ENCODE measurements at regions not wholly inside any gene's neighbourhood (a gene's known extent, or its start where the extent isn't known, plus 50 kb on each side); places are given as distances from the start of the nearest gene placed in this dataset.

DNA sequence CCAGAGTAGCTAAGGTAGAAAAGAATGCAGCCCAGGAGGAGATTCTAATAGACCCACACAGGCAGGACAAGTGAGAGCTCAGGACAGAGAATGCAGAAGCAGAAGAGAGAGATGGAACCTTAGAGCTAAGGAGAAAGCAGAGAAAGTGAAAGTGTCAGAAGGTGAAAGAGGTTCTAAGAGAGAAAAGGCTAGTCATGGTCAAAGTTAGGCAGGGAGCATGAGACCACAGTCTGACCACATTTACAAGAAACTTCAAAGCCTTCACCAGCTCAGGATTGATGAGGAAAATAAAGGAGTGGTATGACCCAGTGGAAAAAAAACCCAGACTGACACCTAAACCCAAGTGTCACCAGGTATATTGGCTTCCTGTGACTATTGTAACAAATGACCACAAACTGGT is 131.8 kb upstream of the WDR11 start:
- no peaks in the 10 kb centered on the region for H3K9me3 ChIP-seq (ENCODE audit: control insufficient read depth, low read length, poor library complexity, severe bottlenecking)
- Mint-ChIP-seq H3K4me3 (no peak overlapping the region), H3K4me1 (peaks cover 3% of the 10 kb centered on the region), H3K27ac (no peak overlapping the region), H3K36me3 (ENCODE audit: low read depth) (no peaks in the 10 kb centered on the region), H3K27me3 (no peaks in the 10 kb centered on the region)
- ATAC-seq: no peak
- DNase-seq: no peak

DNA sequence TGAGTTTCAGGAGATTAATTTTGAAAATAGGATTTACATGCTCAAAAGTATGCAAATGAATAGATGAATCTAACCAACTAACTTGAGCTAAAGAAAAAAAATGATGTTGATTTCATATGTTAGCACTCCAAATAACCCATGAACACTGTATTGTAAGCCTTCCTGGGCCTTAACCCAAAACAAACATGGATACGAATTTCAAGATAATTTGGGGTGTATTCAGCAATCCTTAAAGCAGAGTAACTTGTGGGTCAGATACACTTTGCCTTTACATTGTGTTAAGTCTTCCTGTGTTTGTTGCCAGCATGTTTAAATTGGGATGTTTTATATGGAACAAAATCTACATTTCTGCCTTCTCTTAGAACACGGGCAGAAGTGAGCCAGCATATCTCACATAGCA is 124.2 kb upstream of the WDR11 start:
- Mint-ChIP-seq H3K36me3 (ENCODE audit: low read depth) (no peaks in the 10 kb centered on the region), H3K4me3 (no peak overlapping the region), H3K27ac (no peak overlapping the region), H3K27me3 (no peaks in the 10 kb centered on the region), H3K4me1 (no peaks in the 10 kb centered on the region)
- H3K9me3 ChIP-seq (ENCODE audit: control insufficient read depth, low read length, poor library complexity, severe bottlenecking): no peaks in the 10 kb centered on the region
- ATAC-seq (no peak), DNase-seq (no peak)

- Mint-ChIP-seq H3K27ac (no peak overlapping the region), H3K4me1 (no peaks in the 10 kb centered on the region), H3K36me3 (ENCODE audit: low read depth) (no peaks in the 10 kb centered on the region), H3K4me3 (no peak overlapping the region), H3K27me3 (peaks cover 6% of the 10 kb centered on the region)
- DNase-seq (no peak), ATAC-seq (no peak)
- no peaks in the 10 kb centered on the region for H3K9me3 ChIP-seq (ENCODE audit: control insufficient read depth, low read length, poor library complexity, severe bottlenecking)
Observed at GRCh38 chr10:120729547-120729946, 121.6 kb upstream of the WDR11 start.

DNA sequence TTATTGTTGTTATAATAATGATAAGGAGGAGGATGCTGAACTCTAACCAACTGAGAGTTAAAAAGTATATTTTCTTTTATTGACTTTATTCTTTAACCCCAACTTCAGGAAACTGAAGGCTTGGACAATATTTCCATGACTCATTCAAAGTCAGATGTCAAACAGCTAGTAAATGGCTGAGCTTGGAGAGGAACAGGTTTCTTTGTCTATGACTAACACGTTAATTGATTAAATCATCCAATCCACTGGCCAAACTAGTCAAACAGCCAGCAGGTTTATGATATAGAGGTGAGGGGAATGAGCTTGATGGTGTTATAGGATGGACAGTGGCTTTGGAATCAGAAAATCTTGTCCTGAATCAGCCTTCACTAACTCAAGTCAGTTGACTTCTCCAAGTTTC is 119.1 kb upstream of the WDR11 start:
- H3K9me3 ChIP-seq (ENCODE audit: control insufficient read depth, low read length, poor library complexity, severe bottlenecking): no peaks in the 10 kb centered on the region
- Mint-ChIP-seq H3K27ac (no peak overlapping the region), H3K36me3 (ENCODE audit: low read depth) (no peaks in the 10 kb centered on the region), H3K27me3 (peaks cover 12% of the 10 kb centered on the region), H3K4me1 (peaks cover 4% of the 10 kb centered on the region), H3K4me3 (no peak overlapping the region)
- no peak for DNase-seq
- ATAC-seq: no peak

DNA sequence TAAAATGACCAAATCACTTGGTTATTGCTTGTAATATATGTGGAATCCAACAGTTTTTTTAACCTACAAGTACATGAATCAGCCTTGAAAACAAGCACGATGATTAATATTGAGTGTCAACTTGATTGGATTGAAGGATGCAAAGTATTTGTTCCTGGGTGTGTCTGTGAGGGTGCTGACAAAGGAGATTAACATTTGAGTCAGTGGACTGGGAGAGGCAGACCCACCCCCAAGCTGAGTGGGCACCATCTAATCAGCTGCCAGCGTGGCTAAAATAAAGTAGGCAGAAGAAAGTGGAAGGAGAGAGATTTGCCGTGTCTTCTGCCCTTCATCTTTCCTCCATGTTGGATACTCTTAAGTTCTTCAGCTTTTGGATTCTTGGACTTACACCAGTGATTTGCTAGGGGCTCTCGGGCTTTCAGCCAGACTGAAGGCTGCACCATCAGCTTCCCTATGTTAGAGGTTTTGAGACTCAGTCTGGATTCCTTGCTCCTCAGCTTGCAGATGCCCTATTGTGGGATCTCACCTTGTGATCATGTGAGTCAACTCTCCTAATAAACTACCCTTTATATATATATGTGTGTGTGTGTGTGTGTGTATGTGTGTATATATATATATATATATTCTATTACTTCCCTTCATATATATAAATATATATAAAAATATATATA is 118.4 kb upstream of the WDR11 start:
- H3K36me3 Mint-ChIP-seq (ENCODE audit: low read depth): no peaks in the 10 kb centered on the region
- ATAC-seq: no peak
- H3K4me1 Mint-ChIP-seq: peaks cover 4% of the 10 kb centered on the region
- H3K27me3 Mint-ChIP-seq: peaks cover 12% of the 10 kb centered on the region
- H3K27ac Mint-ChIP-seq: no peak overlapping the region
- no peak for DNase-seq
- no peaks in the 10 kb centered on the region for H3K9me3 ChIP-seq (ENCODE audit: control insufficient read depth, low read length, poor library complexity, severe bottlenecking)
- H3K4me3 Mint-ChIP-seq: no peak overlapping the region

GRCh38 chr10:120734483-120735078 is 116.6 kb upstream of the WDR11 start:
- Mint-ChIP-seq H3K4me3 (no peak overlapping the region), H3K4me1 (peaks cover 4% of the 10 kb centered on the region), H3K27ac (no peak overlapping the region), H3K36me3 (ENCODE audit: low read depth) (no peaks in the 10 kb centered on the region), H3K27me3 (peaks cover 25% of the 10 kb centered on the region)
- H3K9me3 ChIP-seq (ENCODE audit: control insufficient read depth, low read length, poor library complexity, severe bottlenecking): no peaks in the 10 kb centered on the region
- DNase-seq: no peak
- ATAC-seq: no peak

DNA sequence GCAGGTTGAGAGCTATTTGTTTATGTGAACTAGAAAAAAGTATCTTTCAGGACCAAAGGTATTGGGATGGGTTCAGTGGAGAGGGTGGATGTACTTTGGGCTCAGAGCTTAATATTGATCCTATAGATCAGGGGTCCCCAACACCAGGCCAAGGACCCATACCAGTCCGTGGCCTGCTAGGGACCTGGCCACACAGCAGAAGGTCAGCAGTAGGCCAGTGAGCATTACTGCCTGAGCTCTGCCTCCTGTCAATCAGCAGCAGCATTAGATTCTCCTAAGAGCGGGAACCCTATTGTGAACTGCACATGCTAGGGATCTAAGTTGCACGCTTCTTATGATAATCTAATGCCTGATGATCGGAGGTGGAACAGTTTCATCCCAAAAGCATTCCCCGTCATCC is 115.8 kb upstream of the WDR11 start:
- H3K4me1 Mint-ChIP-seq: peaks cover 4% of the 10 kb centered on the region
- DNase-seq (no peak), ATAC-seq (no peak)
- H3K9me3 ChIP-seq (ENCODE audit: control insufficient read depth, low read length, poor library complexity, severe bottlenecking): no peaks in the 10 kb centered on the region
- peaks cover 25% of the 10 kb centered on the region for H3K27me3 Mint-ChIP-seq
- no peaks in the 10 kb centered on the region for H3K36me3 Mint-ChIP-seq (ENCODE audit: low read depth)
- no peak overlapping the region for H3K27ac Mint-ChIP-seq
- no peak overlapping the region for H3K4me3 Mint-ChIP-seq

- Mint-ChIP-seq H3K27me3 (peaks cover 25% of the 10 kb centered on the region), H3K27ac (no peak overlapping the region), H3K36me3 (ENCODE audit: low read depth) (no peaks in the 10 kb centered on the region), H3K4me1 (peaks cover 4% of the 10 kb centered on the region), H3K4me3 (no peak overlapping the region)
- ATAC-seq (no peak), DNase-seq (no peak)
- no peaks in the 10 kb centered on the region for H3K9me3 ChIP-seq (ENCODE audit: control insufficient read depth, low read length, poor library complexity, severe bottlenecking)
Observed at GRCh38 chr10:120735773-120736371, 115.3 kb upstream of the WDR11 start.

DNA sequence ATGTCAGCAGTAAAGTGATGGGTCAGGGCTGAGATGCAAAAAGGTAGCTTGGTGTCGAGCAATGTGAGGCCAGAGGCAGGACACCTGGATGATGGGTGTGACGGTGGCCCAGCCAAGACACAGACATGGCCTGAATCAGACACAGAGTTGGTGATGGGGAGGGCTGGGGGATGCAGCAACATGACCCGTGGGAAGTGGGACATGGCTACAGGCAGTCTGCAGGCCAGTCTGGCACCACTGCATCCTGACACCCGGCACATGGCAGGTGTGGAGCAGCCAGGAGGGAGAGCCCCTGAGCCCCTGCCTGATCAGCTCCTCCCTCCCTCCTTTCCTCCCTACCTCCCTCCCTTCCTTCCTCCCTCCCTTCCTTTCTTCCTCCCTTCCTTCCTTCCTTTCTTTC is 114.8 kb upstream of the WDR11 start:
- ATAC-seq (no peak), DNase-seq (no peak)
- Mint-ChIP-seq H3K27ac (no peak overlapping the region), H3K4me3 (no peak overlapping the region), H3K4me1 (peaks cover 4% of the 10 kb centered on the region), H3K36me3 (ENCODE audit: low read depth) (no peaks in the 10 kb centered on the region), H3K27me3 (peaks cover 26% of the 10 kb centered on the region)
- no peaks in the 10 kb centered on the region for H3K9me3 ChIP-seq (ENCODE audit: control insufficient read depth, low read length, poor library complexity, severe bottlenecking)

GRCh38 chr10:120738658-120739057 is 112.5 kb upstream of the WDR11 start:
- Mint-ChIP-seq H3K27ac (no peak overlapping the region), H3K36me3 (ENCODE audit: low read depth) (no peaks in the 10 kb centered on the region), H3K4me1 (peaks cover 4% of the 10 kb centered on the region), H3K4me3 (no peak overlapping the region), H3K27me3 (peaks cover 27% of the 10 kb centered on the region)
- DNase-seq (no peak), ATAC-seq (no peak)
- H3K9me3 ChIP-seq (ENCODE audit: control insufficient read depth, low read length, poor library complexity, severe bottlenecking): no peaks in the 10 kb centered on the region

GRCh38 chr10:120741396-120741795 is 109.8 kb upstream of the WDR11 start:
- Mint-ChIP-seq H3K4me3 (no peak overlapping the region), H3K27ac (no peak overlapping the region), H3K36me3 (ENCODE audit: low read depth) (no peaks in the 10 kb centered on the region), H3K27me3 (peaks cover 33% of the 10 kb centered on the region), H3K4me1 (no peaks in the 10 kb centered on the region)
- no peak for DNase-seq
- H3K9me3 ChIP-seq (ENCODE audit: control insufficient read depth, low read length, poor library complexity, severe bottlenecking): no peaks in the 10 kb centered on the region
- ATAC-seq: no peak

GRCh38 chr10:120742373-120742772 is 108.8 kb upstream of the WDR11 start:
- Mint-ChIP-seq H3K4me1 (no peaks in the 10 kb centered on the region), H3K27ac (no peak overlapping the region), H3K36me3 (ENCODE audit: low read depth) (no peaks in the 10 kb centered on the region), H3K4me3 (no peak overlapping the region), H3K27me3 (peaks cover 37% of the 10 kb centered on the region)
- ATAC-seq (no peak), DNase-seq (no peak)
- no peaks in the 10 kb centered on the region for H3K9me3 ChIP-seq (ENCODE audit: control insufficient read depth, low read length, poor library complexity, severe bottlenecking)

- H3K27me3 Mint-ChIP-seq: peaks cover 34% of the 10 kb centered on the region
- ATAC-seq: no peak
Observed at GRCh38 chr10:120744040-120744439, 107.1 kb upstream of the WDR11 start.

More at GRCh38 chr10:120744040-120744439, 107.1 kb upstream of the WDR11 start:
- no peaks in the 10 kb centered on the region for H3K36me3 Mint-ChIP-seq (ENCODE audit: low read depth)
- no peak overlapping the region for H3K4me3 Mint-ChIP-seq
- DNase-seq: no peak
- no peak overlapping the region for H3K27ac Mint-ChIP-seq
- no peaks in the 10 kb centered on the region for H3K4me1 Mint-ChIP-seq
- H3K9me3 ChIP-seq (ENCODE audit: control insufficient read depth, low read length, poor library complexity, severe bottlenecking): no peaks in the 10 kb centered on the region
